ENCODE measurements at regions not wholly inside any gene's neighbourhood (a gene's known extent, or its start where the extent isn't known, plus 50 kb on each side); places are given as distances from the start of the nearest gene placed in this dataset.
"Not testable (repeated sequence)": the region's sequence is repeated elsewhere in the genome, so short reads cannot be mapped to it uniquely, and the experiment has no call there.

DNA sequence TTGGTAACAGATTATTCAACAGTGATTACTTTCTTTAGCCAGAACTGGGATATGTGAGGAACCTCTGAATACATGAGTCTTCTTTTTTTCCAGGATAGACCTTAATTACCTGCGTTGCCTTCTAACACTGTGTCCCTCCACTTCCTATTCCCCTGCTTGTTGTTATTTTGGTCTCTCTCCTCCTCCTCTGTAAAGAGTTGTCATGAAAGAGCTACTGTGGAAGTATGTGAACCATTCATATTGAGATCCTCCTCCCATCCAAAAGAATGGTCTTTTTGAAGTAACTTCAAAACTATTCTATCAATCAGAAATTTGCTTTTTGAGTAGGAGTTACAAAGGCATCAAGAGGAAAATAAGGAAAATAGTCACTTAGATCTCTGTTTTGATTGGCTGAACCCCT, 420.0 kb upstream of the TENM3 start:
- Histone ChIP-seq H3K27ac (ENCODE audit: low read depth, low read length) (no peak overlapping the region), H3K4me1 (ENCODE audit: control insufficient read depth in 1 of 2, insufficient read depth in 2 of 2, low read length in 2 of 2) (peaks cover 19 to 26% of the 10 kb centered on the region in 2 donors), H3K36me3 (ENCODE audit: control insufficient read depth in 1 of 2, insufficient read depth in 2 of 2, low read length in 2 of 2) (no peaks in the 10 kb centered on the region), H3K9me3 (ENCODE audit: control insufficient read depth in 1 of 2, low read length in 2 of 2) (peaks cover 3 to 11% of the 10 kb centered on the region in 2 donors), H3K4me3 (ENCODE audit: low read depth in 1 of 2, low read length in 2 of 2) (no peak overlapping the region), H3K9ac (ENCODE audit: low read depth in 1 of 2, low read length in 2 of 2) (no peak overlapping the region), H3K27me3 (ENCODE audit: control insufficient read depth in 1 of 2, insufficient read depth in 2 of 2, low read length in 2 of 2) (peaks cover 0 to 2% of the 10 kb centered on the region in 2 donors)

DNA sequence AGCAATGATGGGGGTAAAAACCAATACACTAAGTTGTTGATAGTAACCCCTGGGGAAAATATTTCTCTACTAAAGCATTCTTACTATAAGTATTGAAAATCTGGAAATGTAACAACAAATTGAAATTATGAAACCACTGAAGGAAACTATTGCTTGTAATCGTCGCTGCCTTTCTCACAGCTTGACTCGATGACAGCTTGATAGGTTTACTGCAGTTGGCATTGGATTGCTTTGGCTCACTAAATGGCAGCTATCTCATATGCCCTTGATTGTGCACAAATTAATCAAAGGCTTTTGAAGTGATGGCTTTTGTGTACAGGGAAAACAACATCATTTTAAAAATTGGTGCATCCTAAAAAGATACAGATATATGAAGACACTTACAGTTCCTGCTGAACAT, 419.6 kb upstream of the TENM3 start:
- Histone ChIP-seq H3K4me1 (ENCODE audit: control insufficient read depth in 1 of 2, insufficient read depth in 2 of 2, low read length in 2 of 2) (peaks cover 19 to 26% of the 10 kb centered on the region in 2 donors), H3K9me3 (ENCODE audit: control insufficient read depth in 1 of 2, low read length in 2 of 2) (peaks cover 3 to 11% of the 10 kb centered on the region in 2 donors), H3K4me3 (ENCODE audit: low read depth in 1 of 2, low read length in 2 of 2) (no peak overlapping the region), H3K36me3 (ENCODE audit: control insufficient read depth in 1 of 2, insufficient read depth in 2 of 2, low read length in 2 of 2) (no peaks in the 10 kb centered on the region), H3K27me3 (ENCODE audit: control insufficient read depth in 1 of 2, insufficient read depth in 2 of 2, low read length in 2 of 2) (peaks cover 0 to 2% of the 10 kb centered on the region in 2 donors), H3K27ac (ENCODE audit: low read depth, low read length) (no peak overlapping the region), H3K9ac (ENCODE audit: low read depth in 1 of 2, low read length in 2 of 2) (no peak overlapping the region)

DNA sequence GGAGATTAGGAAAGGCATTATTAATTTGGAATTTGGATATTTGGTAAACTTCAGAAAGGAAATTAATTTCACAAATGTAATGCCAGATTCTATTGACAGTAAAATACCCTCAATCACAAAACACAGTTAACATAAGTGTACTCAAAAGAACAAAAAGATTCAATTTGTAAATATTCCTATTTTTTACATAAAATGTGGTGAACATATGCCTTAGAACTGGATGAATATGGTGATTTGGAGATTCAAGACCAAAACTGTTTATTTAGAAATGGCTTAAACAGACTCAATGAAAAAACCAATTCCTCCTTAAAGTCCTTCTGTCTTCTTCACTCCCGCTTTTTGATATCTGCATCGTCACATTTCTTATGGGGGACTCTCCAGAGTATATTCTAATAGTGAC, 417.6 kb upstream of the TENM3 start:
- no peak overlapping the region for H3K9ac ChIP-seq (ENCODE audit: low read depth in 1 of 2, low read length in 2 of 2)
- peaks cover 0 to 2% of the 10 kb centered on the region in 2 donors for H3K27me3 ChIP-seq (ENCODE audit: control insufficient read depth in 1 of 2, insufficient read depth in 2 of 2, low read length in 2 of 2)
- no peaks in the 10 kb centered on the region for H3K36me3 ChIP-seq (ENCODE audit: control insufficient read depth in 1 of 2, insufficient read depth in 2 of 2, low read length in 2 of 2)
- peaks cover 14 to 22% of the 10 kb centered on the region in 2 donors for H3K4me1 ChIP-seq (ENCODE audit: control insufficient read depth in 1 of 2, insufficient read depth in 2 of 2, low read length in 2 of 2)
- no peak overlapping the region for H3K27ac ChIP-seq (ENCODE audit: low read depth, low read length)
- no peak overlapping the region for H3K4me3 ChIP-seq (ENCODE audit: low read depth in 1 of 2, low read length in 2 of 2)
- no peaks in the 10 kb centered on the region for H3K9me3 ChIP-seq (ENCODE audit: control insufficient read depth in 1 of 2, low read length in 2 of 2)

DNA sequence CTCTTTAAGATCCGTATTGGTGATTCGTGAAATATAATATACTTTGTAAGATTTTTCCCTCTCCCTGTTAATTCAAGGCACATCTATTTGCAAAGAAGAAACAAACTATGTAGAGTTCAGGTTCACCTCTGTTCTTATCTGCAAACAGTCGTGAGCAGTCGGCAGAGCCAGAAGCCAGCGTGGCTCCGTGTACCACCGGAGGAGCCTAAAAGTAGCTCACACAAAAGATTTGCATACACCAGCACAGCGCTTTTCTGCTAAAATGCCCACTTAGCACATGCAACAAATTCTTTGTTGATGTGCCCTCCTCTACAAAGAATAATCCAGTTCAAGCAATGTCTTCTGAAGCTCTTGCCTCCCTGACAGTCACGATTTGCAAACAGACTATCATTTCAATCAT, 416.0 kb upstream of the TENM3 start:
- Histone ChIP-seq H3K9me3 (ENCODE audit: control insufficient read depth in 1 of 2, low read length in 2 of 2) (no peaks in the 10 kb centered on the region), H3K27ac (ENCODE audit: low read depth, low read length) (no peak overlapping the region), H3K36me3 (ENCODE audit: control insufficient read depth in 1 of 2, insufficient read depth in 2 of 2, low read length in 2 of 2) (no peaks in the 10 kb centered on the region), H3K4me3 (ENCODE audit: low read depth in 1 of 2, low read length in 2 of 2) (no peak overlapping the region), H3K9ac (ENCODE audit: low read depth in 1 of 2, low read length in 2 of 2) (no peak overlapping the region), H3K4me1 (ENCODE audit: control insufficient read depth in 1 of 2, insufficient read depth in 2 of 2, low read length in 2 of 2) (peaks cover 9% of the 10 kb centered on the region in 2 donors), H3K27me3 (ENCODE audit: control insufficient read depth in 1 of 2, insufficient read depth in 2 of 2, low read length in 2 of 2) (peaks cover 0 to 2% of the 10 kb centered on the region in 2 donors)

DNA sequence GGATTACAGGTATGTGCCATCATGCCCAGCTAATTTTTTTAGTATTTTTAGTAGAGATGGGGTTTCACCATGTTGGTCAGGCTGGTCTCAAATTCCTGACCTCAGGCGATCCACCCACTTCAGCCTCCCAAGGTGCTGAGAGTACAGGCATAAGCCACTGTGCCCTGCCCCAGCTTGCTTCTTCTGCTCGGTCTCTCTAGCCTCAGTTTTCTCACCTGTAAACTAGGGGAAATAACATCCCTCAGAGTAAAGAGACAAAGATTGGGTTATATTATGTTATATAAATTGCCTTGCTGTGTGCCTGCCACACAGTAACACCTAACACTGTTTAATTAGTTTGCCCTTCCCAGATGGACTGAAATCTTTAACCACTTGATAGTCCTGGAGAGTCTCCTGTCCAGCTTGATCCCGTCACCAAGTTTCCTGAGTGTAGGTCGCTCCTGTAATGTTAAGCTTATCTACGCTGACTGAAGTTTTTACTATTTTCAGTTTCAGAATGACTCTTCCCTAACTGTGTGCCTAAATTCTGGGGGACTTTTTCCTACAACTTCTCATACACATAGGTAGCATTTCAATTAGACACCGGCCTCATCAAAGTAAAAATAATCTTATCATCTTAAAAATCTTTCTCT, 412.7 kb upstream of the TENM3 start:
- Histone ChIP-seq H3K4me1 (ENCODE audit: control insufficient read depth in 1 of 2, insufficient read depth in 2 of 2, low read length in 2 of 2) (no peaks in the 10 kb centered on the region), H3K9me3 (ENCODE audit: control insufficient read depth in 1 of 2, low read length in 2 of 2) (no peaks in the 10 kb centered on the region), H3K27ac (ENCODE audit: low read depth, low read length) (no peak overlapping the region), H3K36me3 (ENCODE audit: control insufficient read depth in 1 of 2, insufficient read depth in 2 of 2, low read length in 2 of 2) (no peaks in the 10 kb centered on the region), H3K4me3 (ENCODE audit: low read depth in 1 of 2, low read length in 2 of 2) (no peak overlapping the region), H3K9ac (ENCODE audit: low read depth in 1 of 2, low read length in 2 of 2) (no peak overlapping the region), H3K27me3 (ENCODE audit: control insufficient read depth in 1 of 2, insufficient read depth in 2 of 2, low read length in 2 of 2) (peaks cover 0 to 2% of the 10 kb centered on the region in 2 donors)

DNA sequence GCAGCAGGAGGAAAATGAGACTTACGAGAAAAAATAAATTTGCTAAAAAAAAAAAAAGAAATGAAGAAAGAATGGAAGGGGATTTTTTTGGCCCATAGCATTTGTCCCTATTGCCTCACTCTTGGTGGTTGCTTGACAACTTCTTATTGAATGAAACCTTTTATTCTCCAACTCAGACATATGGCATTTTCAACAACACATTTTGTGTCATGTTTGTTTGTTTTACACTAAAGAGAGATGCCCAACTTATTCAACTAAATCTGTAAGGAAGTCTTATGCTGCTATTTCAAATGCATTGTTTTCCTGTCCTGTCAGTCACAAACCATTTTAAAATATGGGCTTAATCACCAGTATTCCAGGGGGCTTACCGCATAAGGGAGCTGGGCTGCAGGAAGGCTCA, 409.1 kb upstream of the TENM3 start:
- no peak overlapping the region for H3K27ac ChIP-seq (ENCODE audit: low read depth, low read length)
- H3K27me3 ChIP-seq (ENCODE audit: control insufficient read depth in 1 of 2, insufficient read depth in 2 of 2, low read length in 2 of 2), result no peaks in the 10 kb centered on the region
- no peaks in the 10 kb centered on the region for H3K36me3 ChIP-seq (ENCODE audit: control insufficient read depth in 1 of 2, insufficient read depth in 2 of 2, low read length in 2 of 2)
- no peak overlapping the region for H3K9ac ChIP-seq (ENCODE audit: low read depth in 1 of 2, low read length in 2 of 2)
- no peak overlapping the region for H3K4me3 ChIP-seq (ENCODE audit: low read depth in 1 of 2, low read length in 2 of 2)
- H3K4me1 ChIP-seq (ENCODE audit: control insufficient read depth in 1 of 2, insufficient read depth in 2 of 2, low read length in 2 of 2), result no peaks in the 10 kb centered on the region
- no peaks in the 10 kb centered on the region for H3K9me3 ChIP-seq (ENCODE audit: control insufficient read depth in 1 of 2, low read length in 2 of 2)

DNA sequence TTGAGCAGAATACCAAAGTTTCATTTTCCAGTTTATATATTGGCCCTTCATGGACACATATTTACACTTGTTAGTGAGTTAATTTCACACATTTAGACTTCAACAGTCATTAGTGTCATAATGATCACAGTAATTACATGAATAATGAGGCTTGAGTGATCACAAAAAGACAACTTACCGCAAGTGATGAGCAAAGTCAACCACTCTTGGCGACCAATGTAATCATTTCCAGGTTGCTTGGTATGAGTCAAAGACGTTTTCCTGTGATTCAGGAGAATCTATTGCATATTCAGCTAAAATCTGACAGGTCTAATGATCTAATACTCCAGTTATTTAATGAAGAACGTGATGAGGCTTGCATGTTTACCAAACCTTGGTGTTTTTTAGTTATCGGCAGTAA, 407.9 kb upstream of the TENM3 start:
- no peak overlapping the region for H3K9ac ChIP-seq (ENCODE audit: low read depth in 1 of 2, low read length in 2 of 2)
- no peaks in the 10 kb centered on the region for H3K27me3 ChIP-seq (ENCODE audit: control insufficient read depth in 1 of 2, insufficient read depth in 2 of 2, low read length in 2 of 2)
- H3K4me1 ChIP-seq (ENCODE audit: control insufficient read depth in 1 of 2, insufficient read depth in 2 of 2, low read length in 2 of 2), result no peaks in the 10 kb centered on the region
- no peaks in the 10 kb centered on the region for H3K9me3 ChIP-seq (ENCODE audit: control insufficient read depth in 1 of 2, low read length in 2 of 2)
- H3K27ac ChIP-seq (ENCODE audit: low read depth, low read length), result no peak overlapping the region
- no peak overlapping the region for H3K4me3 ChIP-seq (ENCODE audit: low read depth in 1 of 2, low read length in 2 of 2)
- no peaks in the 10 kb centered on the region for H3K36me3 ChIP-seq (ENCODE audit: control insufficient read depth in 1 of 2, insufficient read depth in 2 of 2, low read length in 2 of 2)

DNA sequence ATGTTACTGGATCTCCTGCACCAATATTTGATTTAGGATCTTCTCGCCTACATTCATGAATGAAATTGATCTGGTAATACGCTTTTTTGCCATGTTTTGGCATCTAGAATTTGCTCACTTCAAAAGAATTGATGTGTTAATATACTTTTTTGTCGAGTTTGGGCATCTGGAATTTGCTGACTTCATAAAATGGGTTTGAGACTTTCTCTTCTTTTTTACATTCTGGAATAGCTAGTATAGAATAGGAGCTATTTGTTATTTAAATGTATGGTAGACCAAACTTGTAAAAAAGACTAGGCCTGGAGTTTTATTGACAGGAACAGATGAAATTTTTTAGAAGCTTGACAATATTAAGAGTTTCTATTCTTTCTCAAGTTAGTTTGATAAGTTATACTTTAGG, 404.9 kb upstream of the TENM3 start:
- no peak overlapping the region for H3K4me3 ChIP-seq (ENCODE audit: low read depth in 1 of 2, low read length in 2 of 2)
- no peaks in the 10 kb centered on the region for H3K4me1 ChIP-seq (ENCODE audit: control insufficient read depth in 1 of 2, insufficient read depth in 2 of 2, low read length in 2 of 2)
- no peaks in the 10 kb centered on the region for H3K27me3 ChIP-seq (ENCODE audit: control insufficient read depth in 1 of 2, insufficient read depth in 2 of 2, low read length in 2 of 2)
- no peaks in the 10 kb centered on the region for H3K36me3 ChIP-seq (ENCODE audit: control insufficient read depth in 1 of 2, insufficient read depth in 2 of 2, low read length in 2 of 2)
- H3K9ac ChIP-seq (ENCODE audit: low read depth in 1 of 2, low read length in 2 of 2), result no peak overlapping the region
- H3K9me3 ChIP-seq (ENCODE audit: control insufficient read depth in 1 of 2, low read length in 2 of 2), result no peaks in the 10 kb centered on the region
- H3K27ac ChIP-seq (ENCODE audit: low read depth, low read length), result no peak overlapping the region

DNA sequence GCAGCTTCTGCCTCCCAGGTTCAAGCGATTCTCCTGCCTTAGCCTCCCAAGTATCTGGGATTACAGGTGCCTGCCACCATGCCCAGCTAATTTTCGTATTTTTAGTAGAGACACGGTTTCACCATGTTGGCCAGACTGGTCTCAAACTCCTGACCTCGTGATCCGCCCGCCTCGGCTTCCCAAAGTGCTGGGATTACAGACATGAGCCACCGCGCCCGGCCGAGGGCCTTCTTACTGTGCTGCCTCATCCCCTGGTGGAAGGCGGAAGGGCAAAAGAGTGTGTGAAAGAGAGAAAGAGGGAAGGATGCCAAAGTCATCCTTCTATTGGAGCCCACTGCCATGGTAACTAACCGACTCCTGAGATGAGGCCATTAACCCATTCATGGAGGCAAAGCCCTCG, 399.4 kb upstream of the TENM3 start:
- not testable (repeated sequence) for H3K4me1 ChIP-seq (ENCODE audit: control insufficient read depth in 1 of 2, insufficient read depth in 2 of 2, low read length in 2 of 2); H3K9me3 ChIP-seq (ENCODE audit: control insufficient read depth in 1 of 2, low read length in 2 of 2); H3K27me3 ChIP-seq (ENCODE audit: control insufficient read depth in 1 of 2, insufficient read depth in 2 of 2, low read length in 2 of 2); H3K27ac ChIP-seq (ENCODE audit: low read depth, low read length); H3K4me3 ChIP-seq (ENCODE audit: low read depth in 1 of 2, low read length in 2 of 2); H3K9ac ChIP-seq (ENCODE audit: low read depth in 1 of 2, low read length in 2 of 2); H3K36me3 ChIP-seq (ENCODE audit: control insufficient read depth in 1 of 2, insufficient read depth in 2 of 2, low read length in 2 of 2)

DNA sequence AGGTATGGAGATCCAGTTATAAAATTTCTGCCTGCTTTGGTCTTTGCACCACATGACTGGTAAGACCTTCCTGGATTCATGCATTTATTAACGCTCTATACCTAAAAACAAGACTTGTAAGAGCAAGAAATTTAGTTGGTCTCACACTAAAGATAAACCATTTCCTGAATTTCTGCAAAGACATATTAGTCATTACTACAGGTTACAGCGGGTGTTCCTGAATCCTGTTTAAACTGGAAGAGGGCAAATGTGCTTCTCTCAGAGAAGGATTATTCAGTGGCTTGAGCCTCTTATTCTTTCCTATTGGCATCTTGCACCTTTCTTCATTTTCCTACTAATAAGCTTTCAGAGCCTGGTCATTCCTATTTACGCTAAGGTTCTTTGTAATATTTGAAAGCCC, 397.6 kb upstream of the TENM3 start:
- no peaks in the 10 kb centered on the region for H3K4me1 ChIP-seq (ENCODE audit: control insufficient read depth in 1 of 2, insufficient read depth in 2 of 2, low read length in 2 of 2)
- H3K9me3 ChIP-seq (ENCODE audit: control insufficient read depth in 1 of 2, low read length in 2 of 2), result no peaks in the 10 kb centered on the region
- H3K4me3 ChIP-seq (ENCODE audit: low read depth in 1 of 2, low read length in 2 of 2), result no peak overlapping the region
- no peak overlapping the region for H3K9ac ChIP-seq (ENCODE audit: low read depth in 1 of 2, low read length in 2 of 2)
- H3K27ac ChIP-seq (ENCODE audit: low read depth, low read length), result no peak overlapping the region
- H3K27me3 ChIP-seq (ENCODE audit: control insufficient read depth in 1 of 2, insufficient read depth in 2 of 2, low read length in 2 of 2), result no peaks in the 10 kb centered on the region
- H3K36me3 ChIP-seq (ENCODE audit: control insufficient read depth in 1 of 2, insufficient read depth in 2 of 2, low read length in 2 of 2), result no peaks in the 10 kb centered on the region

DNA sequence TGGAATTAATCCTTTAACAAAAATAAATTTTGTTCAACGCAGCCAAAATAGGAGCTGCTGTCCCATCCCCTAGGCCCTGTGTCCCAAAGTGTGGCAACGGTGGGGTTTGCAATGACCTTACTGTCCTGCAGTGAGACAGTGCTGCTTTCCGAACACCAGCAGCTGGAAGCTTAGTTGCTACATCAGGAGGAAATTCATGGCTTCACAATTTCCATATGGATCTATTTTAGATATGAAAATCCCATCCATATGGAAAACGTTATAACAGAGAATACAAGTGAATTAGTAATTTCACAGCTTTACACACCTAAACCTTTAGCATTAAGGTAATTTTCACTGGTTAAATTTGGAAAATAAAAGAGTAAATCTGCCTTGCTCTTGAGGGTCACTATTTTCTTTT, 396.3 kb upstream of the TENM3 start:
- H3K36me3 ChIP-seq (ENCODE audit: control insufficient read depth in 1 of 2, insufficient read depth in 2 of 2, low read length in 2 of 2), result no peaks in the 10 kb centered on the region
- no peaks in the 10 kb centered on the region for H3K27me3 ChIP-seq (ENCODE audit: control insufficient read depth in 1 of 2, insufficient read depth in 2 of 2, low read length in 2 of 2)
- no peak overlapping the region for H3K4me3 ChIP-seq (ENCODE audit: low read depth in 1 of 2, low read length in 2 of 2)

More for the DNA sequence above, 396.3 kb upstream of the TENM3 start:
- no peaks in the 10 kb centered on the region for H3K4me1 ChIP-seq (ENCODE audit: control insufficient read depth in 1 of 2, insufficient read depth in 2 of 2, low read length in 2 of 2)
- H3K9ac ChIP-seq (ENCODE audit: low read depth in 1 of 2, low read length in 2 of 2), result no peak overlapping the region
- no peaks in the 10 kb centered on the region for H3K9me3 ChIP-seq (ENCODE audit: control insufficient read depth in 1 of 2, low read length in 2 of 2)
- H3K27ac ChIP-seq (ENCODE audit: low read depth, low read length), result no peak overlapping the region
